Mesenchymal stem cell (in vitro differentiated cells and primary cell): ENCODE measurements at regions not wholly inside any gene's neighbourhood (a gene's known extent, or its start where the extent isn't known, plus 50 kb on each side); places are given as distances from the start of the nearest gene placed in this dataset.

Experiments used
- DNase-seq: peaks from one replicate; pipeline ENCODE4 v3.0.0-alpha.2; 2013
- H2AFZ ChIP-seq: one replicate; pipeline ENCODE4 v1.6.1; 2013; ENCODE audit warnings: low read depth, mild to moderate bottlenecking, control low read depth, inconsistent platforms, low read length, moderate library complexity
- H2AK5ac ChIP-seq: 2 replicates; pipeline ENCODE4 v1.6.1; 2013; ENCODE audit warnings: low read length, moderate library complexity, mild to moderate bottlenecking, inconsistent platforms; ENCODE audit not compliant: severe bottlenecking
- H2BK120ac ChIP-seq: one replicate; pipeline ENCODE4 v1.6.1; 2013; ENCODE audit warnings: low read depth, mild to moderate bottlenecking, inconsistent platforms, low read length, moderate library complexity
- H2BK12ac ChIP-seq, 2 experiments: one replicate each; pipeline ENCODE4 v1.6.1; 2013; ENCODE audit warnings: inconsistent platforms in 2 of 2, low read length in 2 of 2, mild to moderate bottlenecking in 2 of 2, moderate library complexity in 2 of 2, control low read depth in 1 of 2
- H2BK15ac ChIP-seq: one replicate; pipeline ENCODE4 v1.6.1; 2013; ENCODE audit warnings: mild to moderate bottlenecking, low read depth, inconsistent platforms; ENCODE audit not compliant: poor library complexity, severe bottlenecking
- H2BK5ac ChIP-seq: 2 replicates; pipeline ENCODE4 v1.6.1; 2013; ENCODE audit warnings: low read depth, mild to moderate bottlenecking, low read length, control low read depth, inconsistent platforms; ENCODE audit not compliant: poor library complexity, severe bottlenecking
- H3K14ac ChIP-seq, 2 experiments: one replicate each; pipeline ENCODE4 v1.6.1; 2013; ENCODE audit warnings: inconsistent platforms in 2 of 2, low read length in 2 of 2, control low read depth in 1 of 2, mild to moderate bottlenecking in 1 of 2, moderate library complexity in 1 of 2
- H3K18ac ChIP-seq, 2 experiments: one replicate each; pipeline ENCODE4 v1.6.1; 2013; ENCODE audit warnings: inconsistent platforms in 2 of 2, low read length in 2 of 2, control low read depth in 1 of 2, low read depth in 1 of 2, mild to moderate bottlenecking in 1 of 2
- H3K23ac ChIP-seq, 2 experiments: one replicate each; pipeline ENCODE4 v1.6.1; 2013; ENCODE audit warnings: inconsistent platforms in 2 of 2, low read length in 2 of 2, mild to moderate bottlenecking in 2 of 2, moderate library complexity in 2 of 2, control low read depth in 1 of 2
- H3K27ac ChIP-seq: 2 replicates; pipeline ENCODE4 v1.5.1; 2013; ENCODE audit warnings: mild to moderate bottlenecking, moderate library complexity, low read length, control low read depth, inconsistent platforms; ENCODE audit not compliant: poor library complexity, severe bottlenecking
- H3K27me3 ChIP-seq, 2 experiments: 2 replicates each; pipeline versions ENCODE4 v1.6.1 to v1.7.0; 2013; ENCODE audit warnings: low read length in 2 of 2, mild to moderate bottlenecking in 2 of 2, moderate library complexity in 2 of 2, control low read depth in 1 of 2, inconsistent platforms in 1 of 2; ENCODE audit not compliant: control insufficient read depth in 1 of 2, insufficient read depth in 1 of 2
- H3K36me3 ChIP-seq, 2 experiments: 2 replicates each; pipeline versions ENCODE4 v1.6.1 to v1.7.0; 2013; ENCODE audit warnings: low read length in 2 of 2, control low read depth in 1 of 2, inconsistent platforms in 1 of 2, low read depth in 1 of 2, mild to moderate bottlenecking in 1 of 2; ENCODE audit not compliant: insufficient read depth in 2 of 2, control insufficient read depth in 1 of 2
- H3K4ac ChIP-seq, 2 experiments: one replicate each; pipeline ENCODE4 v1.6.1; 2013; ENCODE audit warnings: inconsistent platforms in 2 of 2, low read length in 2 of 2, mild to moderate bottlenecking in 2 of 2, moderate library complexity in 2 of 2, control low read depth in 1 of 2, low read depth in 1 of 2
- H3K4me1 ChIP-seq: 2 replicates; pipeline ENCODE4 v1.6.1; 2013; ENCODE audit warnings: low read depth, low read length, control low read depth; ENCODE audit not compliant: control insufficient read depth, insufficient read depth
- H3K4me2 ChIP-seq: 2 replicates; pipeline ENCODE4 v1.6.1; 2013; ENCODE audit warnings: low read length, mild to moderate bottlenecking, inconsistent platforms; ENCODE audit not compliant: poor library complexity, severe bottlenecking
- H3K4me3 ChIP-seq, 2 experiments: 2 replicates each; pipeline versions ENCODE4 v1.5.1 to v1.7.0; 2013; ENCODE audit warnings: low read length in 2 of 2, mild to moderate bottlenecking in 2 of 2, control low read depth in 1 of 2, low read depth in 1 of 2; ENCODE audit not compliant: insufficient read depth in 1 of 2
- H3K79me1 ChIP-seq: replicated peaks from 2 replicates; pipeline ENCODE4 v1.6.1; 2013; ENCODE audit warnings: mild to moderate bottlenecking, control low read depth, low read length, inconsistent platforms; ENCODE audit not compliant: poor library complexity, severe bottlenecking
- H3K9ac ChIP-seq: 2 replicates; pipeline ENCODE4 v1.7.0; 2013; ENCODE audit warnings: mild to moderate bottlenecking, low read length, moderate library complexity
- H3K9me3 ChIP-seq: 2 replicates; pipeline ENCODE4 v1.7.0; 2013; ENCODE audit warnings: mild to moderate bottlenecking, low read length; ENCODE audit not compliant: control insufficient read depth
- H4K8ac ChIP-seq: one replicate; pipeline ENCODE4 v1.6.1; 2013; ENCODE audit warnings: inconsistent platforms, mild to moderate bottlenecking, low read length, moderate library complexity
- H4K91ac ChIP-seq: one replicate; pipeline ENCODE4 v1.6.1; 2013; ENCODE audit warnings: mild to moderate bottlenecking, low read length, inconsistent platforms
- WGBS: methylation state at CpG from one replicate; pipeline ENCODE4 v1.1.7; 2013; ENCODE audit warnings: mixed read lengths; 5-methylcytosine and 5-hydroxymethylcytosine counted together

- no peak for DNase-seq
- H3K9me3 ChIP-seq: peaks cover 3% of the 10 kb centered on the region
- no peak overlapping the region for H3K23ac ChIP-seq
- H3K4me3 ChIP-seq: no peak overlapping the region
- no peak overlapping the region for H3K9ac ChIP-seq
- no peak overlapping the region for H4K91ac ChIP-seq
- no peak overlapping the region for H2AK5ac ChIP-seq
- no peak overlapping the region for H3K4me2 ChIP-seq
- H2AFZ ChIP-seq: no peak overlapping the region
- H2BK15ac ChIP-seq: no peak overlapping the region
- no peak overlapping the region for H4K8ac ChIP-seq
- no peak overlapping the region for H2BK5ac ChIP-seq
- no peaks in the 10 kb centered on the region for H3K36me3 ChIP-seq
- no peak overlapping the region for H2BK12ac ChIP-seq
- H3K27ac ChIP-seq: no peak overlapping the region
- H3K4me1 ChIP-seq: no peaks in the 10 kb centered on the region
- no peak overlapping the region for H3K14ac ChIP-seq
- 82% methylated on average over 11 of the region's 11 CpGs for WGBS
- H2BK120ac ChIP-seq: no peak overlapping the region
- H3K27me3 ChIP-seq: peaks cover 0 to 3% of the 10 kb centered on the region in 2 experiments
- no peak overlapping the region for H3K4ac ChIP-seq
- no peaks in the 10 kb centered on the region for H3K79me1 ChIP-seq
- no peak overlapping the region for H3K18ac ChIP-seq
These were observed 243.3 kb upstream of the B3GAT1 start for GRCh38 chr11:134655189-134655989.

DNA sequence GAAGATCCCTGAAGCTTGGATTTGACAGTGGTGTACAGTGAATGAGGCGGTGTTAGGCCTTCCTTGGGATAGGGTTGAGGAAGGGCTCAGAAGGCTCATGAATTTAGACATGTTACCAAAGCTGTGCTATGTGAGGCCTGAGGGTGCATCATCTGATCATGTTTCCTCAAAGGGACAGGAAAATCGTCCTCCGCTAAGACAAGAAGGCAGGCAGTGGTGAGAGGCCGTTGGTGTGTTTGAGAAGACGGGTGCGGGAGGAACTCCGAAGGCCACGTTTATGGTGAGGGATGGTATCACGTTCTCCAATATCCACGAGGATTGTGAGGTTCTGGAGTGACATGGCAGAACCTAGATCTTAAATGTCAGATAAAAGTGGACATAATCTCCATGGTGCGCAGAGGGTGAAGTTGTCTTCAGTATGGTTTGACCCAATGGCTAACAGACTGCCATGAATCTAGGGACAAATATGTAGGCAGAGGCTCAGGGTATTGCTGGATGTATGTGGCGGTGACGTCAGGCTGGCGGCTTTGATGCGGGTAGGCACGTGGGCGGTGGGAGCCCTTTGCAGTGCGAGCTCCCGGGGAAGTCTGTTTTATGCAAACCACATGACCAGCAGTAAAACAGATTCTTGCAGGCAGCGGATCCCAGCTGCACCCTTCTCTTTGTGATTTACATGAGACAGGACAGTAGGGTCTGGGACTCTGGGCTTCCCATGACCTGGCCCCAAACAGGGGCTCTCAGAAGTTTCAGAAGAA, 242.3 kb upstream of the B3GAT1 start:
- Histone ChIP-seq H4K8ac (no peak overlapping the region), H2BK120ac (no peak overlapping the region)
- no peak for DNase-seq

GRCh38 chr11:134652586-134653255, 240.7 kb upstream of the B3GAT1 start:
- H3K4ac ChIP-seq: no peak overlapping the region
- H4K8ac ChIP-seq: no peak overlapping the region
- no peak overlapping the region for H3K27ac ChIP-seq
- no peak overlapping the region for H3K23ac ChIP-seq
- peaks cover 0 to 3% of the 10 kb centered on the region in 2 experiments for H3K27me3 ChIP-seq
- H3K79me1 ChIP-seq: no peaks in the 10 kb centered on the region
- H2BK15ac ChIP-seq: no peak overlapping the region
- H4K91ac ChIP-seq: no peak overlapping the region
- no peaks in the 10 kb centered on the region for H3K4me1 ChIP-seq
- 70% methylated on average over 7 of the region's 8 CpGs for WGBS
- no peak overlapping the region for H3K14ac ChIP-seq
- H3K36me3 ChIP-seq: no peaks in the 10 kb centered on the region
- H2AK5ac ChIP-seq: no peak overlapping the region
- no peak overlapping the region for H2AFZ ChIP-seq
- no peaks in the 10 kb centered on the region for H3K9me3 ChIP-seq
- no peak overlapping the region for H2BK120ac ChIP-seq
- no peak overlapping the region for H3K9ac ChIP-seq
- no peak overlapping the region for H3K4me2 ChIP-seq
- H3K18ac ChIP-seq: no peak overlapping the region
- no peak overlapping the region for H3K4me3 ChIP-seq
- H2BK5ac ChIP-seq: no peak overlapping the region
- H2BK12ac ChIP-seq: no peak overlapping the region
- DNase-seq: no peak

More for the DNA sequence above, 242.3 kb upstream of the B3GAT1 start:
- Histone ChIP-seq H2BK12ac (no peak overlapping the region), H3K9ac (no peak overlapping the region), H3K18ac (no peak overlapping the region), H3K9me3 (peaks cover 3% of the 10 kb centered on the region), H3K4ac (no peak overlapping the region), H3K4me2 (no peak overlapping the region), H2AFZ (no peak overlapping the region), H3K14ac (no peak overlapping the region), H3K27me3 (peaks cover 0 to 3% of the 10 kb centered on the region in 2 experiments), H3K4me3 (no peak overlapping the region), H4K91ac (no peak overlapping the region), H2BK5ac (no peak overlapping the region), H2BK15ac (no peak overlapping the region), H3K23ac (no peak overlapping the region), H3K36me3 (no peaks in the 10 kb centered on the region), H2AK5ac (no peak overlapping the region), H3K4me1 (no peaks in the 10 kb centered on the region), H3K79me1 (no peaks in the 10 kb centered on the region), H3K27ac (no peak overlapping the region)
- 79% methylated on average over 20 of the region's 20 CpGs for WGBS
